ENCODE measurements at regions not wholly inside any gene's neighbourhood (a gene's known extent, or its start where the extent isn't known, plus 50 kb on each side); places are given as distances from the start of the nearest gene placed in this dataset.

DNA sequence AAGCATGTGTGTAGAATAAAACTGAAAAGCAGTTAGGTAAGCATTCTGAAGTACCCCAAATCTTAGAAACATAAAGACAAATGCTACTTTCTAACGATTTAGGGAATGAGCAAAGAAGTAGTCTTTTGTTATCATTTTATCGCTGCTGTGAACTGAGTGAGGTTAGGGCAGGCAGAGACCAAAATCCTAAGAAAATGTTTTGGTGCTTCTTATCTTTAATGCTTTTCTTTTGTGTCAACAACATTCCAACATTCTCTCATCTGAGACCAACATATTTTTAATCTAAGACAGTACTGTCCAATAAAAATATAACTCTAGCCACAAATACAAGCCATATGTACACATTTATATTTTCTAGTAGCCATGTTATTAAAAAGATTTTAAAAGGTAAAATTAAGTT, 789.4 kb upstream of the PIK3C3 start:
- Histone ChIP-seq H2AFZ (ENCODE audit: low read length) (no peak overlapping the region), H3K4me2 (ENCODE audit: low read length) (no peak overlapping the region), H3K79me2 (ENCODE audit: insufficient read depth, low read depth, low read length) (no peaks in the 10 kb centered on the region), H3K9me3 (ENCODE audit: low read length) (no peaks in the 10 kb centered on the region), H3K4me1 (ENCODE audit: insufficient read depth, low read length, poor library complexity, severe bottlenecking) (no peaks in the 10 kb centered on the region), H3K9me2 (ENCODE audit: insufficient read depth, low read length) (no peaks in the 10 kb centered on the region), H3K36me3 (ENCODE audit: insufficient read depth, low read length) (no peaks in the 10 kb centered on the region), H3K4me3 (ENCODE audit: low read depth, low read length, poor library complexity, severe bottlenecking) (no peak overlapping the region), H4K20me1 (ENCODE audit: insufficient read depth, low read length) (no peaks in the 10 kb centered on the region), H3K27ac (ENCODE audit: low read depth, low read length, poor library complexity, severe bottlenecking) (no peak overlapping the region)
- CTCF ChIA-PET (ENCODE audit: unreplicated experiment), result no interaction called here
- no TSS peak for BruUV-seq (replicated peaks)
- DNase-seq (ENCODE audit: low spot score), result no peak
- TF ChIP-seq EZH2phosphoT487 (IDR thresholded peaks at IDR 0.05; ENCODE audit: borderline replicate concordance, low read depth, low read length), result no peak
- TF ChIP-seq, protein P1, sequence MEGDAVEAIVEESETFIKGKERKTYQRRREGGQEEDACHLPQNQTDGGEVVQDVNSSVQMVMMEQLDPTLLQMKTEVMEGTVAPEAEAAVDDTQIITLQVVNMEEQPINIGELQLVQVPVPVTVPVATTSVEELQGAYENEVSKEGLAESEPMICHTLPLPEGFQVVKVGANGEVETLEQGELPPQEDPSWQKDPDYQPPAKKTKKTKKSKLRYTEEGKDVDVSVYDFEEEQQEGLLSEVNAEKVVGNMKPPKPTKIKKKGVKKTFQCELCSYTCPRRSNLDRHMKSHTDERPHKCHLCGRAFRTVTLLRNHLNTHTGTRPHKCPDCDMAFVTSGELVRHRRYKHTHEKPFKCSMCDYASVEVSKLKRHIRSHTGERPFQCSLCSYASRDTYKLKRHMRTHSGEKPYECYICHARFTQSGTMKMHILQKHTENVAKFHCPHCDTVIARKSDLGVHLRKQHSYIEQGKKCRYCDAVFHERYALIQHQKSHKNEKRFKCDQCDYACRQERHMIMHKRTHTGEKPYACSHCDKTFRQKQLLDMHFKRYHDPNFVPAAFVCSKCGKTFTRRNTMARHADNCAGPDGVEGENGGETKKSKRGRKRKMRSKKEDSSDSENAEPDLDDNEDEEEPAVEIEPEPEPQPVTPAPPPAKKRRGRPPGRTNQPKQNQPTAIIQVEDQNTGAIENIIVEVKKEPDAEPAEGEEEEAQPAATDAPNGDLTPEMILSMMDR (conservative IDR thresholded peaks at IDR 0.05; ENCODE audit: low read length), result no peak
- POLR2A ChIA-PET, result no interaction called here
- intact Hi-C loops (cut with micrococcal nuclease; ENCODE audit: unreplicated experiment), result no loop called here

DNA sequence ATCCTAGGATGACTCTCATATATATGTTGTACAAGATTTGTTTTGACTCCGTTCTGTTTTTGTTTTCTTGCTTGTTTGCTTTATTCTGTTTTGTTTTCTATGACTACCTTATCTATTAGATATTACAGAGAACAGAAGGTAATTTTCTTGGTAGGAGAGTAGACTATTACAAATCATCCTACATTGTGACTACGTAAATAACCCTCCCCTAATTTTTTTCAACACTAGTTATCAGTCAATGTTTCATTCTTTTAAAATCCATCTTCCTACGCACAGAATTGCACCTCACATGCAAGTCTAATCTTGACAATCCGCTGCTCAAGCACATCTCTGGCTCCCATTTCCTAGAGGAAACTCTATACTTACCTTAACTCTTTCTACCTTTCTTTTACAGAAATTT, 792.3 kb upstream of the PIK3C3 start:
- Histone ChIP-seq H3K79me2 (ENCODE audit: insufficient read depth, low read depth, low read length) (no peaks in the 10 kb centered on the region), H3K36me3 (ENCODE audit: insufficient read depth, low read length) (no peaks in the 10 kb centered on the region), H4K20me1 (ENCODE audit: insufficient read depth, low read length) (no peaks in the 10 kb centered on the region), H2AFZ (ENCODE audit: low read length) (no peak overlapping the region), H3K9me3 (ENCODE audit: low read length) (no peaks in the 10 kb centered on the region), H3K9me2 (ENCODE audit: insufficient read depth, low read length) (no peaks in the 10 kb centered on the region), H3K27ac (ENCODE audit: low read depth, low read length, poor library complexity, severe bottlenecking) (no peak overlapping the region), H3K4me1 (ENCODE audit: insufficient read depth, low read length, poor library complexity, severe bottlenecking) (no peaks in the 10 kb centered on the region), H3K4me2 (ENCODE audit: low read length) (no peak overlapping the region), H3K4me3 (ENCODE audit: low read depth, low read length, poor library complexity, severe bottlenecking) (no peak overlapping the region)
- CTCF ChIA-PET (ENCODE audit: unreplicated experiment), result no interaction called here
- no peak for TF ChIP-seq EZH2phosphoT487 (IDR thresholded peaks at IDR 0.05; ENCODE audit: borderline replicate concordance, low read depth, low read length)
- TF ChIP-seq, protein P1 (conservative IDR thresholded peaks at IDR 0.05; ENCODE audit: low read length), result no peak
- BruUV-seq (replicated peaks), result no TSS peak
- intact Hi-C loops (cut with micrococcal nuclease; ENCODE audit: unreplicated experiment), result no loop called here
- POLR2A ChIA-PET, result no interaction called here
- DNase-seq (ENCODE audit: low spot score), result no peak

DNA sequence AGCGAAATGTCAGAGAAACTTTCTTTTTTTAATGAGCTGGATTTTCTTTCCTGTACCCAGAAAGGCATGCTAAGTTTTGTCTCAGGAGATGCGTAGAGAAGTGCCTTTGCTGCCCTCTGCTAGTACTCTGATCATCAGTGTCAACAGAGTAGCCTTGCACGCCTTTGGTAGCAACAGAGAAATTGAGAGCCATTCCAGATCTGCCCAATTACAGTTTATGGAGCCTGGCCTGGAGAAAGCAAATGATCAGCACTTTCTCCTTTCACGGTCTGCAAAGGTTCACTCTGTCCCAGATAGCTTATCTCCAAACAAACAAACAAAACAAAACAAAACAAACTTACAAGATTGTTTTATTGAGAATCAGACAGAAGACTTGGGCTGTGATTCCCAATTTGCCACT, 792.8 kb upstream of the PIK3C3 start:
- no TSS peak for BruUV-seq (replicated peaks)
- Histone ChIP-seq H3K9me2 (ENCODE audit: insufficient read depth, low read length) (no peaks in the 10 kb centered on the region), H3K36me3 (ENCODE audit: insufficient read depth, low read length) (no peaks in the 10 kb centered on the region), H3K4me3 (ENCODE audit: low read depth, low read length, poor library complexity, severe bottlenecking) (no peak overlapping the region), H3K27ac (ENCODE audit: low read depth, low read length, poor library complexity, severe bottlenecking) (no peak overlapping the region), H3K4me2 (ENCODE audit: low read length) (no peak overlapping the region), H3K4me1 (ENCODE audit: insufficient read depth, low read length, poor library complexity, severe bottlenecking) (no peaks in the 10 kb centered on the region), H3K79me2 (ENCODE audit: insufficient read depth, low read depth, low read length) (no peaks in the 10 kb centered on the region), H2AFZ (ENCODE audit: low read length) (no peak overlapping the region), H4K20me1 (ENCODE audit: insufficient read depth, low read length) (no peaks in the 10 kb centered on the region), H3K9me3 (ENCODE audit: low read length) (no peaks in the 10 kb centered on the region)
- DNase-seq (ENCODE audit: low spot score), result no peak
- ChIA-PET POLR2A (no interaction called here), CTCF (ENCODE audit: unreplicated experiment) (no interaction called here)
- TF ChIP-seq EZH2phosphoT487 (IDR thresholded peaks at IDR 0.05; ENCODE audit: borderline replicate concordance, low read depth, low read length), result no peak
- TF ChIP-seq, protein P1 (conservative IDR thresholded peaks at IDR 0.05; ENCODE audit: low read length), result no peak
- intact Hi-C loops (cut with micrococcal nuclease; ENCODE audit: unreplicated experiment), result no loop called here
